ENCODE measurements at regions not wholly inside any gene's neighbourhood (a gene's known extent, or its start where the extent isn't known, plus 50 kb on each side); places are given as distances from the start of the nearest gene placed in this dataset.

DNA sequence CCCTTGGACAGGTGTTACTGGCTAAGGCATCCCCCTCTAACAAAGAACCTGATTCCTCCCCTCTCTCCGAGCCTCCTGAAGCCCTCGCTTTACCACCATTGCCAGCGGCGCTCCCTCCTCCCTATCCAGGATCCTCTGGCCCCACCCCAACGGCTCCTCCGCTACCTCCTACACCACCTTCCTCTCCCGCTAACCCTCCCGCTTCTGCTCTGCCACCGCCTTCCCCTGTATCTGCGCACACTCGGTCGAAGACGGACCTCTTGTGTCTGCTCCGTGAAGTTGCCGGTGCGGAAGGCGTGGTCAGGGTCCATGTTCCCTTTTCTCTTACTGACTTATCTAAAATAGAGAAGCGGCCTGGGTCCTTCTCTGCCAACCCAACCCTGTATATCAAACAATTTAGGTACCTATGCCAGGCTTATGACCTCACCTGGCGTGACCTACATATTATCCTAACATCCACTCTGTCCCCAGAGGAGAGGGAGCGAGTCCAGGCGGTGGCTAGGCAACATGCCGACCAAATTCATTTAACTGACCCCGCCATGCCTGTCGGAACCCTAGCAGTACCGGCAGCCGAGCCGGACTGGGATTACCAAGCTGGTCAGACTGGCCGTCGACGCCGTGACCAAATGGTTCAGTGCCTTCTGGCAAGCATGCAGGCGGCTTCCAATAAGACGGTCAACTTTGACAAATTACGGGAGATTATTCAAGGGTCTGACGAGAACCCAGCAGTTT, 958.9 kb downstream of the RPA4 start:
- 96% methylated on average over 35 of the region's 35 CpGs for WGBS (ENCODE audit: insufficient coverage)
- TF ChIP-seq, protein P1, sequence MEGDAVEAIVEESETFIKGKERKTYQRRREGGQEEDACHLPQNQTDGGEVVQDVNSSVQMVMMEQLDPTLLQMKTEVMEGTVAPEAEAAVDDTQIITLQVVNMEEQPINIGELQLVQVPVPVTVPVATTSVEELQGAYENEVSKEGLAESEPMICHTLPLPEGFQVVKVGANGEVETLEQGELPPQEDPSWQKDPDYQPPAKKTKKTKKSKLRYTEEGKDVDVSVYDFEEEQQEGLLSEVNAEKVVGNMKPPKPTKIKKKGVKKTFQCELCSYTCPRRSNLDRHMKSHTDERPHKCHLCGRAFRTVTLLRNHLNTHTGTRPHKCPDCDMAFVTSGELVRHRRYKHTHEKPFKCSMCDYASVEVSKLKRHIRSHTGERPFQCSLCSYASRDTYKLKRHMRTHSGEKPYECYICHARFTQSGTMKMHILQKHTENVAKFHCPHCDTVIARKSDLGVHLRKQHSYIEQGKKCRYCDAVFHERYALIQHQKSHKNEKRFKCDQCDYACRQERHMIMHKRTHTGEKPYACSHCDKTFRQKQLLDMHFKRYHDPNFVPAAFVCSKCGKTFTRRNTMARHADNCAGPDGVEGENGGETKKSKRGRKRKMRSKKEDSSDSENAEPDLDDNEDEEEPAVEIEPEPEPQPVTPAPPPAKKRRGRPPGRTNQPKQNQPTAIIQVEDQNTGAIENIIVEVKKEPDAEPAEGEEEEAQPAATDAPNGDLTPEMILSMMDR (IDR thresholded peaks at IDR 0.05): no peak
- no peaks in the 10 kb centered on the region for H3K4me1 Mint-ChIP-seq
- no peaks in the 10 kb centered on the region for H3K4me1 ChIP-seq (ENCODE audit: control insufficient read depth, insufficient read depth, low read length)
- no peak overlapping the region for H3K4me3 ChIP-seq (ENCODE audit: low read length)
- intact Hi-C loops (cut with micrococcal nuclease): no loop called here
- peaks cover 15 to 19% of the 10 kb centered on the region in 2 donors for H3K9me3 Mint-ChIP-seq
- no peaks in the 10 kb centered on the region for H3K27me3 ChIP-seq (ENCODE audit: control insufficient read depth, insufficient read depth, low read length)
- DNase-seq: no peak
- H3K4me3 Mint-ChIP-seq: no peak overlapping the region
- peaks cover 11% of the 10 kb centered on the region for H3K9me3 ChIP-seq (ENCODE audit: control insufficient read depth, insufficient read depth, low read length)
- H3K27ac Mint-ChIP-seq: no peak overlapping the region
- H3K36me3 Mint-ChIP-seq: peaks cover 7% of the 10 kb centered on the region
- no peak for ATAC-seq
- no peak overlapping the region for H3K27ac ChIP-seq (ENCODE audit: low read length)
- H3K36me3 ChIP-seq (ENCODE audit: control insufficient read depth, insufficient read depth, low read length): no peaks in the 10 kb centered on the region
- no peaks in the 10 kb centered on the region for H3K27me3 Mint-ChIP-seq (ENCODE audit: low read depth in 2 of 2)

DNA sequence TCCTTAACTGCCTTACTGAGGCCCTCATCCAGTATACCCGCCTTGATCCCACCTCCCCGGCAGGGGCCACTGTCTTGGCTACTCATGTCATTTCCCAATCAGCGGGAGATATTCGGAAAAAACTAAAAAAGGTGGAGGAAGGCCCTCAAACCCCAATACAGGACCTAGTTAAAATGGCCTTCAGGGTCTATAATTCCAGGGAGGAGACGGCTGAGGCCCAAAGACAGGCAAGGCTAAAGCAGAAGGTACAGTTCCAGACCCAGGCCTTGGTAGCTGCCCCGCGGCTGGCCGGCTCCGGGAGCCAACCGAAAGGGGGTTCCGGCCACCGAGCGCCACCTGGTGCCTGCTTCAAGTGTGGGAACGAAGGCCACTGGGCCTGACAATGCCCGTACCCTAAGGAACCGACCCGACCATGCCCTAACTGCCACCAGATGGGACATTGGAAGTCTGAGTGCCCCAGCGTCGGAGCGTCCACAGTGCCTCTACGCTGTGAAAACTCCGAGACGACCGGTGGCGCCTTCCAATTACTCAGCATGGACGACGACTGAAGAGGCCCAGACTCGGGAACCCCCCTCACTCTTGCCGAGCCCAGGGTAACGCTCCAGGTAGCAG, 959.6 kb downstream of the RPA4 start:
- Histone ChIP-seq H3K36me3 (ENCODE audit: control insufficient read depth, insufficient read depth, low read length) (no peaks in the 10 kb centered on the region), H3K4me1 (ENCODE audit: control insufficient read depth, insufficient read depth, low read length) (no peaks in the 10 kb centered on the region), H3K4me3 (ENCODE audit: low read length) (no peak overlapping the region), H3K9me3 (ENCODE audit: control insufficient read depth, insufficient read depth, low read length) (peaks cover 11% of the 10 kb centered on the region), H3K27me3 (ENCODE audit: control insufficient read depth, insufficient read depth, low read length) (no peaks in the 10 kb centered on the region), H3K27ac (ENCODE audit: low read length) (no peak overlapping the region)
- TF ChIP-seq, protein P1 (IDR thresholded peaks at IDR 0.05): no peak
- intact Hi-C loops (cut with micrococcal nuclease): no loop called here
- H3K9me3 Mint-ChIP-seq: peaks cover 18 to 22% of the 10 kb centered on the region in 2 donors
- H3K36me3 Mint-ChIP-seq: peaks cover 7% of the 10 kb centered on the region
- WGBS (ENCODE audit: insufficient coverage): 97% methylated on average over 30 of the region's 30 CpGs
- H3K4me3 Mint-ChIP-seq: no peak overlapping the region
- ATAC-seq (no peak), DNase-seq (no peak)
- H3K4me1 Mint-ChIP-seq: no peaks in the 10 kb centered on the region
- H3K27me3 Mint-ChIP-seq (ENCODE audit: low read depth in 2 of 2): no peaks in the 10 kb centered on the region
- no peak overlapping the region for H3K27ac Mint-ChIP-seq

DNA sequence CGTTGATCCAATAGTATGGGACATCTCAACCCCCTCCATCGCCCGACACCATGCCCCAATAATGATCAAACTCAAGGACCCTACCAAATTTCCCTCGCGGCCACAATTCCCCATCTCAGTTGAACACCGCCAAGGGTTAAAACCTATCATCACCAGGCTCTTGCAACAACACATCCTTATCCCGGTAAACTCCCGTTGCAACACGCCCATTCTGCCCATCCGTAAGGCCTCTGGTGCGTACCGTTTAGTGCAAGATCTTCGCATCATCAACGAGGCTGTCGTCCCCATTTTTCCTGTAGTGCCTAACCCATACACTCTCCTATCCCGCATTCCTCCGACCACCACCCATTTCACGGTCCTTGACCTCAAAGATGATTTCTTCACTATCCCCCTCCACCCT, 960.5 kb downstream of the RPA4 start:
- TF ChIP-seq, protein P1 (IDR thresholded peaks at IDR 0.05): no peak
- intact Hi-C loops (cut with micrococcal nuclease): no loop called here
- ATAC-seq (no peak), DNase-seq (no peak)
- H3K4me3 Mint-ChIP-seq: no peak overlapping the region
- no peaks in the 10 kb centered on the region for H3K4me1 ChIP-seq (ENCODE audit: control insufficient read depth, insufficient read depth, low read length)
- H3K27me3 ChIP-seq (ENCODE audit: control insufficient read depth, insufficient read depth, low read length): no peaks in the 10 kb centered on the region
- H3K27ac ChIP-seq (ENCODE audit: low read length): no peak overlapping the region
- peaks cover 11% of the 10 kb centered on the region for H3K9me3 ChIP-seq (ENCODE audit: control insufficient read depth, insufficient read depth, low read length)
- H3K27ac Mint-ChIP-seq: no peak overlapping the region
- 95% methylated on average over 18 of the region's 18 CpGs for WGBS (ENCODE audit: insufficient coverage)
- no peaks in the 10 kb centered on the region for H3K36me3 ChIP-seq (ENCODE audit: control insufficient read depth, insufficient read depth, low read length)
- peaks cover 7% of the 10 kb centered on the region for H3K36me3 Mint-ChIP-seq
- H3K4me1 Mint-ChIP-seq: no peaks in the 10 kb centered on the region
- H3K27me3 Mint-ChIP-seq (ENCODE audit: low read depth in 2 of 2): no peaks in the 10 kb centered on the region
- H3K9me3 Mint-ChIP-seq: peaks cover 19 to 24% of the 10 kb centered on the region in 2 donors
- no peak overlapping the region for H3K4me3 ChIP-seq (ENCODE audit: low read length)

Measured in natural killer cell (primary cell).